ENCODE measurements at regions not wholly inside any gene's neighbourhood (a gene's known extent, or its start where the extent isn't known, plus 50 kb on each side); places are given as distances from the start of the nearest gene placed in this dataset.

DNA sequence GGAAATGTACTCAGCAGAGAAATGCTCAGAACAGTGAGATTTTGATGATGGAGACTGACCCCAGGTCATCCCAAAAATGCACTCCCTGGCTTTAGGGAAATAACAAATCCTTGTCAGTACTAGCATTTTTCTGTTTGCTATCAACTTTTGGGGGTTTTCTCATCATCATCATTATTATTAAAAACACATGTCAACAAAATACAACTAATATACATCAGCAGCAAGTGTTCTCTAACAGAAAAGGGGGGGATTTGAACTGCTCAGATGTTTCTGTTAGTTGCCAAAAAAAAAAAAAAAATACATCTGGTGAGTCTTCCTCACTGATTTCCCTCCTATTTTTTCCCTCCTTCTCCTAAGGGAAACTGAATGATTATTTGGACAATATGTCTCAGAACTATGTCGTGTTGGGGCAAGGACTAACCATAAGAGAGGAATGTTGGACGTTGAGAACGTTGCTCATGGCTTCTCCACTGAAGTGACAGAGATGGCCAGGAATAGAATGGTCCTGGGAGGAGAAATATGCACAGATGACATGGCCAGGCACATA lies 230.0 kb upstream of the MCTP2 start:
- DNase-seq, result no peak

DNA sequence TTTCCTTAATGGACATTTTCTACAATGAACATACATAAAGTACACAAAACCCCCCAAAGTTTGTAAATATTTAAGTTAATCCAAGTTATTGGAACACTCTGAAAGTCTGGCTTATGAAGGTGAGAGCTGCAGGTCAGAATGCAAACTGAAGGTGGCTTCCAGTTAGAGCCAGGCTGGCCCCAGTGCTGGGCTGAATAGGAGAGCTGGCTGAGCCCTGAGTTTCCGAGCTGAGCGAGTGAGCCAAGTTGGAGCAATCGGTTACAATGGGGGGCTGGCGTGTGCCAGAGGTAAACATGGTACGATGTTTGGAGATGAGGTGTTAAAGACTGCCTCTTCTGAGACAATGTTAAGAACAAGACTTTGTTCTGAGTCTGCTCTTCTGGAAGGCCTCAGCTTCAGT lies 230.8 kb upstream of the MCTP2 start:
- no peak for DNase-seq

DNA sequence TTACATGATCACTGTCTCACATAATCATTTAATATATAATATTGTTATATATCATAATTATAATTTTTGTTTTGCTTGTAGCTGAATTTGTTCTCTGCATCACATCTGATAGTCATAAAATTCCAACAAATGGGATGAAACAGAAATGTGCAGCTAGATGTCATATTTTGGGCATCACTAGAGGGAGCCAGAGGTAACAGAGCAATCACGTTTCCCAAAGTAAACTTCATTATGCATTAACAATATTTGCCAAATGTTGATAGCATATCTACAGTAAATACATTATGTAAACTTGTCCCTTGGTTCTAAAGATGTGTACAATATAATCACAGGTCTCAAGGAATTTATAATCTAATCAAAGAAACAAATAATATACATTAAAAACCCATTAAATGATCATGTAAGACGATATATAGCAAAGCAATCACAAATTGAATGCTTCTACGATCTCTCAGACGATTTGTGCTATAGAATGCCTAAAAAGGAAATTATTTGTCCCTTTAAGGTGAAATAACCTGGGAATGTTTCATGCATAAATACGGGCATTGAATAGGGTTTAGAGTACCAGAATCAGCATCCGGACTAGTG lies 234.2 kb upstream of the MCTP2 start:
- DNase-seq, result peak; percentile 21

DNA sequence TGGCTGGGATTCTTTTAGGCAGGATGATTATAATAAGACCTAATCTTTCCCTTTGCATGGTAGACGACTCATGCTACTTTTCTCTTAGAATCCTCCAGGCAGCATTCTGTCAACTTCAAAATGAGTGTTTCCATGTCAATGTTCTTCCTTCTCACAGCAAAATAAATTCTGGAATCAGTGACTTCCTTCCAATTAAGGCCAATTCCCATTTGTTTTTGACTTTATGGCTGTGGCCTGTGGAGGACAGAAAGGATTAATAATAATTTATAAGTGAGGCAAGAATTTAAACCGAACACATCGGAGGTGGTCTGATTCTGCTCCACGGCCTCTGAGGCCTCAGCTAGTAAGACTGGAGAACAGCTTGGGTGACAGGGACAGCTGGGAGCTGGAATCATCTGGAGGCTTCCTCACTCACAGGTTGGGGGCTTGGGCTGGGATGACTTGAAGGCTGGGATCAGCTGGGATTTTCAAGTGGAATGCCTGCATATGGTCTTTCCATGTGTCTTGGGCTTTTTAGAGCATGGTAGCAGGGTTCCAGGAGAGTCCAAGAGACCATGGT lies 241.8 kb upstream of the MCTP2 start:
- DNase-seq, result no peak

DNA sequence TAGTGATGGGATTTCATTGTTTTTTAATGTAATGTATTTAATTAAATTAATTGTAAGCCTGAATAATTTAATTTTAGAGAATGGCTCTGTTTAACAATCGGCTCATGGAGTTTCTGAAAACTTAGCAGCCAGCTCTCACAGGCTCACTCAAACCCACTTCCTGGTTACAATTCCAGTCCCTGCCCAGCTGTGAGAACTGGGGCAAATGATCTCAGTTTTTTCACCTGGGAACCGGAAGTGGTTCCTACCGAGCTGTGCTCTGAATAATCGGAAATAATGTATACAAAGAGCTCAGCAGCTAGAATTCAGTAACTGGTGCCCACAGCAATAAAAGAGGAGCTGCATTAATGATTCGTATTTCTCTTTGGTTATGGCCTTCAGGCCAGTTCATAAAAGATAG lies 244.3 kb upstream of the MCTP2 start:
- no peak for DNase-seq

DNA sequence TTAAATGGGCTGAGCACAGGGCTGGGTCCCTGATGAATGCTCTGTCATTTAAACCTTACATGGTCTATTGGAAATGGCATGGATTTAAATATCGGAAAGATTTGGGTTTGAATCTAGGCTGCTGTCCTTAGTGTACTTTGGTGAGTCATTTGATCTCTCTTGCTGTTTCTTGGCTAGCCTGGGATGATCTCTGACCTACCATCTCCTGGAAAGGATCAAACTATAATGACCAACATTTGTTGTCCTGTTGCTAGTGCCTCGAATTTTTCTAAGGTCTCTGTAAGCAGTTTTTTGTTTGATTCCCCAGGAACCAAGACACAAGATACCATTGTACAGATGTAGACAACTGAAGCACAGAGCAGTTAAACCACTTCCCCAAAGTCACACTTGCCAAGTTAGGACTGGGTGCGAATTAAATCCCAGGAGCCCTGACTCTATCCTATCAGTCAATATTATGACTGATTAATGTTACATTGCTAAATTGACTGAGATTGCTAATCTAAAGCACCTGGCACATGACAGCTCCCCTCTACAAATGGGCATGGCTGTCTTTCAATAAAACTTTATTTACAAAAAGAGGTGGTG lies 244.9 kb upstream of the MCTP2 start:
- no peak for DNase-seq

DNA sequence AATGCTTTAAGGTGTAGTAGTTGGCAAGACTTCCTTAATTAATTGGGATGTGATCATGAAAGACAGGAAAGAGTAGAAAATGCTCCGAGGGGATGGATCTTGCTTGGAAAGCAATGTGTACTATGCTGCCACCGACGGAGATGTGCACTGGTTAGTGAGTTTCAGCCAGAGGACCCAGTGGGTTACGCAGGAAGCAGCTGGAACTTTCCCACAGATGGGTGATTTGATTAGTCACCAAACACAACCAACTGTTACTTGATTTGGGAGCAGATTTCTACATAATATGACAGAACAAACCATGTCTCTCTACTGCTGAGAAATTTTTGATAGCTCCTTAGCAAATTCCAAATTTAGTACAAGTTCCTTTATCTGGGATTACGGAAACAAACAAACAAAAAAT lies 245.4 kb upstream of the MCTP2 start:
- DNase-seq, result no peak

DNA sequence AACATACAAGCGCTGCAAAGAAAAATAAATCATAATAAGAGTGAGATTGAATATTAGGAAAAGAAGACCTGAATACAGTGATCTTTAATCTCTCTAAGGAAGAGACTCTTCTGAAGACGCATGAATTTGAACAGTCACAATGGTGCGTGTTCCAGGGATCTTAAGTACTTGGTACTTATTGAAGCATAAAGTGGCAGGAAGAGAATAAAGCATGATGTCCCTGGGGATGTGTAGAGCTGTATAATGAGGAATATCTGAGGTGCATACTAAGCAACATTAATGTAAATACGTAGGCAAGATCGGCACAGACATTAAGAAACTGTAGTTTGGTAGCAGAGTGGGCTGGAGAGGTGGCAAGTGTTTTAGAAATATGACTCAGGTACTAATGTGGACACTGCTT lies 246.2 kb upstream of the MCTP2 start:
- DNase-seq, result no peak

DNA sequence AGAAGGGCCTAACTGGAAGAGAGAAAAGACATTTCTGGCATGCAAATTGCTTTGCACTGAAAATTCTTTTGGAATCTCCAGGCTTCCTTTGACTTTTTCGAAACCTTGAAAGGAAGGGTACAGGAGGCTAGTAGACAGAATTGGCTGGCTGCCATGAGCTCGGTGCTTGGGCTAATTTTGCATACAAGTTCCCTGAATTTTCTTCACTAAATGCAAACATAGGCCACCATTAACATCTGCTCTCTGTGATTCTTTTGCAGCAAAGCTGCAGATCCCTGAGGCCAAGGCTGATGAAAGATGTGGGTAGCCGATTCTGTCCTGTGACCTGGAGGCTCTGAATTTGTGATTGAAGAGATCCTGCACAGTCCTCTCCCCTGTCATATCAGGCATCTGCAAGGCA lies 247.8 kb upstream of the MCTP2 start:
- DNase-seq, result no peak

DNA sequence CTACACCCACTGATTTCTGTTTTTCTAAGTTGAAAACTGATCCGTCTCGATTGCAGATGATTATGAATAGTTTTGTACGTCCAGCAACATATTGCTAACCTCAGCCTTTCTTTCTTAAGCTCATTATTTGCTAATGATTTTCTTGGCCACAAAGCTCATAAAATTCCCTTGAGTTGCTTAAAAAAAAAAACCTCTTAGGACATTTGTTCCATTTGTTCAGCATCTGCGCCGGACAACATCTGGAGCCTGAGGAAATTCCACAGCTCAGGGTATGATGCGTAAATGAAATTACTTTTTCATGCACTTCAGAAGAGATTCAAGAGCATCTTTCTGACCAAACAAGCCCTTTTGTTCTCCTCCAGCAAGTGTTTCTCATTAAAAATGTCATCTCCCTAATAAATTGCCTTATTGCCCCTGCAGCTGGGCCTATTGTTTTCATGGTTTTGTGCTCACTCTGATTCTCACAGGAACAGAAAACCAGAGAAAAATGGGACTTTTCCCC lies 249.1 kb upstream of the MCTP2 start:
- no peak for DNase-seq

DNA sequence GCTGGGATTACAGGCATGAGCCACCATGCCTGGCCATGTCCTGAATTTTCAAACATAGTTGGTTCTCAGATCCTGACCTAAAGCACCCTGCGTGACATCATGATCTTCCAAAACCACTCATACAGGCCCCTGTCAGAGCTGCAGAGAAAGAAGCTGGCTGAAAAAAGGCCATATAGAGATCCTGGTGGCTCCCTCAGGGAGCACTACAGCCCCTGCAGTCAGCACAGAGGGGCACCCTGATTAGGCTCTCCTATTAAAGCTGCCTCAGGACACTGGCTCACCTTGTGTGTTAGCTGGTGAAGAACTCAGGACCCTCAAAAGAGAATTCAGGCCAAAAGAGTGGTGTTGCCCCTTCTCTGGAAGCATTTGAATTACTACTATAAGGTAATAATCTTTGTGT lies 249.7 kb upstream of the MCTP2 start:
- DNase-seq, result no peak

DNA sequence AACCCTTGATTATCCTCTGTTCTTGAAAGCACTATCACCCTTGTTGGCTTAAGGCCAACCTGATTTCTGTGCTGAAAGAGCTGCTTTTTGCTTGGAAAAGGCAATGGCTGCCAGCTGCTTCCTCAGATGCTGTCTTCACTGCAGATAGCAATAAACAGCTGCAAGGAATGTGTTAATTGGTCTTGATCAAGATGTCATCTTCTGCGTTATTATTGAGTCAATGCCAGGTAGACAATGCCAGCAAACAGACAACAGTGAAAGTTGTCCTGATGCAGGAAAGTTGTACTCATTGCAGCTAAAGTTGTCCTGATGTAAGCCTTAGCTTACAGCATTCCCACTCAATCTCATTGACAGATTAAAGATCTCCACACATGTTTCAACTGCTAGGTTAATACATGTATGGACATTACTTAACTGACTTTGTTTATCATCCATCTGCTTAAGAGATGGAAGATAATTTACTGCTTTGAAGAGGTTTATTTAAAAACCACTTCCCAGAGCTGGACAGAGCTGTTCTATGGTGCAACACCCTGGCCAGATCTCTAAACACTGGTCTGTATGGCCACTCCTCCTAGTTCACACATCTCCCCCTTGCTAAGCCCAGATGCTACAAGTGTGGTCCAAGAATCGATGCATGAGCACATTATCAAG lies 251.0 kb upstream of the MCTP2 start:
- DNase-seq, result no peak

DNA sequence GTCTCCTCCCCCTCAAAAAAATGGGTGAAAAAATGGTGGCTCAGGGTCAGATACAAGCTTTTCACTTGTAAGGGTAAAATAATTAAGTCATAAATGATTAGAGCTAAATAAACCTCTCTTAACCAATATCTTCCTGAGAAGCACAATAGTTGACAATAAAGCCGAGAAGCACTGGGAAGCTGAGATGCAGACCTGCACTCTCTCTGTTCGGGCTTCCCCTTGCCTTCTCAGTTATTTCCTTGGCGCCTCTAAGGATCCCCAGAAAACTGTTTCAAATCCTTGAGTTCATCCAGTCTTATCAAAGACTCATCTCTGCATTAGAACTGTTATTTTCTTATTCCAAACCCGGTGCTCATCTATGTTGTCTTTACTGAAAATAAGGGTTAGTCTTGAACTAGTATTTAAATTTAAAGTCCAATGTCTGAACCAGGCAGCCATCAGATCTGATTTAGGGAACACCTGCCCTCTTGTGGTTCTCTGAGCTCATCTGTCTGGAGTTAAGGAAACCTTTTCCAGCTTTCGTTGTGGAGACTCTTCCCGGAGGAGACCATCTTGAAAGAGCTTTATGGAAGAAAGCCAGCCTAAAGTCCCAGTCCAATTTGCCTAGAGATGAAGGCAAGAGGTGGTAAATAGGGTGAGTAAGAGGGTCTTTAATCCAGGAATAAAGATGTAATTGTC lies 256.4 kb upstream of the MCTP2 start:
- DNase-seq, result peak; percentile 37

DNA sequence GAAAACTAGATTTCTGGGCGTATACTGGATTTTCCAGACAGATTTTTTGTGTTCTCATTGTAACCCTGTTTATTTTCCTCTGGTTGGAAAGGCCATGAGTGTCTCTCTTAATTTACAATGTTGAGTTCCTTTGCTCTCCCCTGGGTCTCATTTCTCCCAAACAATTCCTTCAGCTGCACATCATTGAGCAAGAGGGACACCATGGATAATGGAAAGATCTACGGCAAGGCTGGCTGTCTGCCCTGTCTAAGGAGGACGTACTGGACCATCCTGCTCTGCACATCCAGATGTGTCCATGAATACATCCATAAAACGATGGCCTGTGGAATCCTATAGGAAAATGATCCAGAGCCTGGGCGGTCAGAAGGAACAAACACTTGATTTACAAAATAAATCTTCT lies 258.1 kb upstream of the MCTP2 start:
- no peak for DNase-seq

DNA sequence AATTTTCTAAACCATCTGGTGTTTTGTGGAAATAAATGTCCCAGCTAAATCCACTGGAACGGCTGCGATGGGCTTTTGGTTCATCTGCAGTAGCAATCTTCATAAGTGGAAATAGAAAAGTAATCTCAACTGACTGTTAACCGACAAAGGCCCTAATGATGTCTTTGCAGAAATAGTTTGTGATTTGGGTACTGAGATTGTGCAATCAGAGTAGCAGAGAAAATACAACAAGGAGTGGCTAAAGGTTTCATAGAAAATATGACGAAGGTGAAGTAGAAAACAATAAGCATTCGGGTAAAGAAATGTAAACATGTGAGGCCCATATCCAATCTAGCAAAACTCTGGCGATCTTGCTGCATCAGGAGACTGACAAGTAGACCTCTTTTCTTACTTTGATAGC lies 262.6 kb upstream of the MCTP2 start:
- no peak for DNase-seq

DNA sequence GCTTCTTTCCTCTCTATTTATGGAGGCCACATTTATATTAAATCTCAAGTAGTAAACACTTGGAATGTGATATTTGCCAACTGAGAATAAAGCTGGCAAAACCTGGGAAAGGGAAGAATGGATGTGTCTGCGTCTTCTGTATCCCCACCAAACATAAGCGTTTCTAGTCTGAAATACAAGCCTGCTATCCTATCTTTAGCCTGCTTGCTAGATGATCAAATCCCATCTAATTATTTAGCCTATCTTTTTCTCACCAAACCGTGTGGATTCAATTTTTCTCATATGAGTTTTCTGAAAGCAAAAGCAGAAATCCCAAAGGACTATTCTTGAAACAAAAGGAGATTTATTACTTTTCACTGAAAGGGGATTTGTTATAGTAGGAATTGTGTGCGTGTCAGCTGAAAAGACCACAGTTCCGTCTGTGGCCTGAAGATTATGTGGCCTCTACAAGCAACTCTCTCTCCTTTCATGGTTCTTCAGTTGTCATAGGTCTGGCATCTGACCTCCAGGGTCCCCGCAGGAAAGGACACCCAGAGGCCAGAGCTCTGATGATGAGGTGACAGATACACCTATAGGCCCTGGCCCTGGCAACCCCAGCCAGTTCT lies 266.0 kb upstream of the MCTP2 start:
- no peak for DNase-seq

DNA sequence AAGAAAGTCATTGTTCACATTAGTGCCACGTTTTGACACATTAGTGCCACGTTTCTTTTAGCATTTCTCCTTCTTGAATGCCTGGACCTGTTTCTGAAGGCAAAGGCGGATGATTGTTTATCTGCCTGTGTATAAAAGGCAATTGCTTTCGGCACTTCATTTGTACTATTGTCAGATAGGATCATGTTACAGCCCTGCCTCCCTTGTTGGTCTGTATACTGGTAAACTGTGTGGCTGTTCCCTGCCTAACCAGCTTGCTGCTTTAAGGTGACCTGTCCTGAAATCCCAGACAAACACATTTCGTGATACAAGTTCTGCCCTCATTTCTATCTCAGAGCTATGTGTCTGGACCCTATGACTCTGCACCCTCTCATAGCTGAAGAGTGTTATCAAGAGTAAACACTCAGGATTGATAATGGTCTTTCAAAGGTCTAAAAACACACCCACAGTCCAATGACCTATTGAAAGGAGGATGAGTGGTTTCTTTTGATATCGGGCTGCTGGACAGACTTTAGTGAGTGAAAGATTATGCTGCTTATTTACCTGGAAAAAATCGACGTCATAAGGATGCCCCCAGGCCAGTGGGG lies 276.3 kb upstream of the MCTP2 start:
- DNase-seq, result no peak

DNA sequence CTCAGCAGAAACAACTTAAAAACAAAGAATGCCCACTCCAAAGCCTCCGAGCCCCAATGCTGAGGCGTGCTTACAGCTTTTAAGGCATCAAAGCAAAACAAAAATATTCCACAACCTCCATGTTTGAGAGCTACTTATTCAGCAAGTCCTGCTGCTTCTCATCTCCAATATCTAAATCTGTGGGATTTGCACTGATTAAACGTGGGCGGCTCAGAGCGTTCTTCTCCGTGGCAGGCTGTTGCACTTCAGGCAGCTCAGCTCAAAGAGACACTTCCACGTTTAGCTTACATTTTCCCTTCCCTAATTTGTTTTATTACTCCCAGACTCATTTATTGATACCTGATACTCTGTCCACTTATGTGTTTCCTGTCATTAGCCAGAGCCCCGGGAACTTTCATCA lies 282.6 kb upstream of the MCTP2 start:
- DNase-seq, result no peak

DNA sequence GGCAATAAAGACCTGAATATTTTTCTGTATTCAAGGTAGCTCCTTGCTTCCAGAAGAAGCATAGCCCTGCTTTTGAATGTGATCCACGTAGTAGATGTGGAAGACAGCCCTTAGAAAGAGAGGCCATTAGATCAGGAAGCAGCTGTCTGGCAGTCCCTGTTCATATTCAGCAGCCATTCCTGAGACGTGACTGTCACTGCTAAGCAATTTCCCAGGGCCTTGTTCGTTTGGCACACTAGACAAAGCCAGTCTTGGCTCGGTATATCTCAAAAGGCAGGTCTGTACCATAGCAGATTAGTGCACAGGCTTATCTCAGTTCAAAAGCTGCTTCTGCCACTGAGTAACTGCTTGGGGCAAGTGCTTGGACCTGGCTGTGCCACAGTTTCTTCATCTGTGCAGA lies 287.8 kb upstream of the MCTP2 start:
- no peak for DNase-seq

DNA sequence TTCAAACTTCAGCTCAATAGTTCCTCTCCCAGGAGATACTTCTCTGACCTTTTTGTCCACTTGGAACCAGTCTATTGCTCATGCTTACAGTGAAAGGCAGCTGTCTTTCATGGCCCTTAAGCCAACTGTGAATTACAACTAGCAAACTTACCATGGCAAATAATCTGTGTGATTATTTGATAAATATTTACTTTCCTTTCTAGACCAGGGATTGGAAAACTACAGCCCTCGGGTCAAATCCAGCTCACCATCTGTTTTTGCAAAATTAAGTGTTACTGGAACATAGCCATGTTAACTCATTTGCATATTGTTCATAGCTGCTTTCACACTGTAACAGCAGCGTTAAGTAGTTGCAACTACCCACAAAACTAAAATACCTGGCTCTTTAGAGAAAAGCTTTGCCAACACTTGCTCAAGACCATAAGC lies 289.1 kb upstream of the MCTP2 start:
- DNase-seq, result no peak

DNA sequence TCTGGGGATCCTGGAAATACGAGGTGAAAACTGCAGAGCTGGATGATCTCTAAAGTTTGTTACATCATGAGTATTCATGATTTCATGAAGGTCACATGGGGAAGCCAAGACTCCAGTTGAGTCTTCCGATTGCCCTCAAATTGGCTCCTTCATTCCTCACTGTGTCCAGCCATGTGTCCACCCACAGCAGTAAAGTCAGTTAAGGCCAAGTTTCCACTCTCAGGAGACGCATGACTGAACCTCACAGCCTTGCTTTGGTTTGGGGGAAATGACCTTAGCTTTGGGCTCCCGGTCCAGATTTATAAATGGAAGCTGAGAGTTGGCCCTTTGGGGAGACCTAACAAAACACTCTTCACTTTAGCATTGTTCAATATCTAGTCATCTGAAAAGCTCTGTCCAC lies 289.7 kb upstream of the MCTP2 start:
- no peak for DNase-seq

DNA sequence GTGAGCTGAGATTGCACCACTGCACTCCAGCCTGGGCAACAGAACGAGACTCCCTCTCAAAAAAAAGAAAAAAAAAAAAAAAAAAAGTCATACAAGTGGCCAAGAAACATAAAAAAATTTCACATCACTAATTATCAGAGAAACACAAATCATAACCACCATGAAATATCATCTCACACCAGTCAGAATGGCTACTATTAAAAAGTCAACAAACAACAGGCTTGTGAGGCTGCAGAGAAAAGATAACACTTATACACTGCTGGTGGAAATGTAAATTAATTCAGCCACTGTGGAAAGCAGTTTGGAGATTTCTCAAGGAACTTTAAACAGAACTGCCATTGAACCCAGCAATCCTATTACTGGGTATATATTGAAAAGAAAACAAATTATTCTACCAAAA lies 291.1 kb upstream of the MCTP2 start:
- DNase-seq, result no peak
